Sigmoid colon (tissue), 3 donors: ENCODE measurements at regions not wholly inside any gene's neighbourhood (a gene's known extent, or its start where the extent isn't known, plus 50 kb on each side); places are given as distances from the start of the nearest gene placed in this dataset.

Source experiments
- CTCF ChIP-seq, 4 experiments: fragments of 450-650 bp in 3 of 4; fragments of 200-600 bp in 1 of 4; IDR thresholded peaks; one replicate each; pipeline ENCODE4 v1.5.1; 2016 to 2019; ENCODE audit warnings: antibody characterized with exemption in 4 of 4, mild to moderate bottlenecking in 3 of 4, moderate library complexity in 2 of 4
- POLR2A ChIP-seq, 2 donors: fragments of 450-650 bp; IDR thresholded peaks; one replicate each; pipeline ENCODE4 v1.6.1; 2016; ENCODE audit warnings: antibody characterized with exemption in 2 of 2, mild to moderate bottlenecking in 2 of 2, moderate library complexity in 2 of 2

GRCh38 chr11:56916587-56916986 lies 72.1 kb upstream of the OR5AK2 start:
- TF ChIP-seq CTCF (IDR thresholded peaks at IDR 0.05) (no peak), POLR2A (IDR thresholded peaks at IDR 0.05) (no peak)
